Endothelial cell of umbilical vein (primary cell): ENCODE measurements at regions not wholly inside any gene's neighbourhood (a gene's known extent, or its start where the extent isn't known, plus 50 kb on each side); places are given as distances from the start of the nearest gene placed in this dataset.

Experiments used
- BruUV-seq: library from RNA; stranded (reverse); fragments of 400-500 nt; replicated peaks from 2 replicates; lab custom pipeline; 2021; lab: Mats Ljungman, UMichigan
- CTCF ChIA-PET: fragments of 300-600, 350-600 bp; sonication (Branson Sonifier 250); formaldehyde crosslinking; loops from one replicate; lab custom pipeline; 2021; ENCODE audit warnings: antibody characterized with exemption, inconsistent platforms; lab: Charles Lee
- POLR2A ChIA-PET: fragments of 300-600, 350-600 bp; sonication (Branson Sonifier 250); formaldehyde crosslinking; loops from one replicate; lab custom pipeline; 2021; ENCODE audit warnings: antibody characterized with exemption, inconsistent platforms; lab: Charles Lee
- DNase-seq: peaks from one replicate; pipeline ENCODE4 v3.0.0-alpha.2; 2011; ENCODE audit warnings: low read depth, low spot score
- FAIRE-seq: peaks from 2 replicates; lab custom pipeline; 2011; peaks lifted over from hg19 to GRCh38; lab: Jason Lieb, UNC
- H2AFZ ChIP-seq: 2 replicates; pipeline ENCODE4 v1.6.0; 2012; ENCODE audit warnings: low read depth, low read length, control low read depth, inconsistent platforms
- H3K27ac ChIP-seq: 2 replicates; pipeline ENCODE4 v1.5.1; 2011; ENCODE audit warnings: low read depth, mild to moderate bottlenecking, control low read depth, low read length, moderate library complexity; ENCODE audit not compliant: insufficient read depth
- H3K27me3 ChIP-seq, 2 experiments: 2 replicates each; pipeline versions ENCODE4 v1.6.0 to v1.6.1; 2011; ENCODE audit warnings: low read length in 2 of 2, mixed read lengths in 1 of 2; ENCODE audit not compliant: control insufficient read depth in 2 of 2, insufficient read depth in 2 of 2
- H3K36me3 ChIP-seq, 2 experiments: 2 replicates in 1 of 2; 3 replicates in 1 of 2; pipeline ENCODE4 v1.5.1; 2011; ENCODE audit warnings: low read length in 2 of 2, mild to moderate bottlenecking in 1 of 2, moderate library complexity in 1 of 2; ENCODE audit not compliant: control insufficient read depth in 2 of 2, insufficient read depth in 2 of 2; ENCODE audit errors: extremely low read depth in 1 of 2
- H3K4me1 ChIP-seq: 3 replicates; pipeline ENCODE4 v1.5.1; 2011; ENCODE audit warnings: mild to moderate bottlenecking, low read length; ENCODE audit not compliant: control insufficient read depth, insufficient read depth; ENCODE audit errors: extremely low read depth
- H3K4me2 ChIP-seq: 2 replicates; pipeline ENCODE4 v1.6.1; 2011; ENCODE audit warnings: low read length, control low read depth, mixed read lengths; ENCODE audit not compliant: insufficient read depth
- H3K4me3 ChIP-seq, 3 experiments: fragments of 200-600 bp in 1 of 3; sonication (generic), shearing (Covaris generic) in 1 of 3; replicated peaks in 1 of 3; 2 replicates each; pipeline ENCODE4 v1.5.1; 2011 to 2016; ENCODE audit warnings: control low read depth in 3 of 3, low read length in 3 of 3, mild to moderate bottlenecking in 2 of 3, inconsistent platforms in 1 of 3, low read depth in 1 of 3, moderate library complexity in 1 of 3; ENCODE audit not compliant: insufficient read depth in 1 of 3
- H3K79me2 ChIP-seq: 2 replicates; pipeline ENCODE4 v1.6.0; 2012; ENCODE audit warnings: low read length, inconsistent platforms; ENCODE audit not compliant: control insufficient read depth, insufficient read depth
- H3K9ac ChIP-seq: replicated peaks from 2 replicates; pipeline ENCODE3; 2011; ENCODE audit warnings: low read length, control low read depth; ENCODE audit not compliant: insufficient read depth; ENCODE audit errors: extremely low read depth
- H3K9me1 ChIP-seq: replicated peaks from 3 replicates; pipeline ENCODE4 v1.6.0; 2011; ENCODE audit warnings: mild to moderate bottlenecking, low read length; ENCODE audit not compliant: control insufficient read depth, insufficient read depth; ENCODE audit errors: extremely low read depth
- H3K9me3 ChIP-seq: replicated peaks from 2 replicates; pipeline ENCODE4 v1.5.1; 2012; ENCODE audit warnings: low read length, inconsistent platforms; ENCODE audit not compliant: control insufficient read depth, insufficient read depth
- H4K20me1 ChIP-seq: replicated peaks from 2 replicates; pipeline ENCODE3; 2011; ENCODE audit warnings: mild to moderate bottlenecking, low read length; ENCODE audit not compliant: control insufficient read depth, insufficient read depth; ENCODE audit errors: extremely low read depth
- EZH2 ChIP-seq: IDR thresholded peaks from 2 replicates; pipeline ENCODE4 v1.6.1; 2012; ENCODE audit warnings: borderline replicate concordance, low read depth, mild to moderate bottlenecking, moderate library complexity, low read length, inconsistent platforms; ENCODE audit not compliant: severe bottlenecking
- FOS ChIP-seq: IDR thresholded peaks from 2 replicates; pipeline ENCODE4 v1.6.1; 2011; ENCODE audit warnings: mild to moderate bottlenecking, low read length, moderate library complexity, borderline replicate concordance; ENCODE audit not compliant: insufficient read depth
- GATA2 ChIP-seq: IDR thresholded peaks from 2 replicates; pipeline ENCODE4 v1.7.0; 2011; ENCODE audit warnings: low read depth, mild to moderate bottlenecking, moderate library complexity, mixed read lengths, low read length; ENCODE audit not compliant: insufficient read length, insufficient read depth
- JUN ChIP-seq: IDR thresholded peaks from 2 replicates; pipeline ENCODE4 v1.6.1; 2011; ENCODE audit warnings: borderline replicate concordance, low read depth; ENCODE audit not compliant: insufficient read length, insufficient read depth
- MAX ChIP-seq: IDR thresholded peaks from 2 replicates; pipeline ENCODE4 v1.6.1; 2011; ENCODE audit not compliant: insufficient read depth, insufficient read length
- MYC ChIP-seq: IDR thresholded peaks from one replicate; pipeline ENCODE4 v1.6.1; 2011; ENCODE audit warnings: mild to moderate bottlenecking, low read depth, low read length
- POLR2A ChIP-seq: IDR thresholded peaks from 2 replicates; pipeline ENCODE4 v1.6.1; 2012; ENCODE audit warnings: low read depth, mild to moderate bottlenecking, control low read depth, low read length
- POLR2AphosphoS5 ChIP-seq: IDR thresholded peaks from 2 replicates; pipeline ENCODE4 v1.6.1; 2012; ENCODE audit warnings: low read depth, mild to moderate bottlenecking, control low read depth, low read length, moderate library complexity; ENCODE audit not compliant: insufficient read depth
- dilution Hi-C: fragments of 300-500 bp; cut with MboI; formaldehyde crosslinking; loops from one replicate; pipeline ENCODE4 v1.15.0; 2019; ENCODE audit warnings: low sequenced_read_pairs; ENCODE audit not compliant: extremely low pct_ligation_motif_present
- intact Hi-C: fragments of 100-400 bp; cut with micrococcal nuclease; formaldehyde crosslinking; loops from one replicate; pipeline ENCODE4 v1.10.0; 2022
- TF ChIP-seq, protein P1 (sequence below), 2 donors: IDR thresholded peaks; 1 replicate in 1 of 2; 2 replicates in 1 of 2; pipeline ENCODE4 v1.5.1; 2011; ENCODE audit warnings: low read length in 2 of 2, mild to moderate bottlenecking in 2 of 2, moderate library complexity in 2 of 2, control low read depth in 1 of 2, inconsistent platforms in 1 of 2, low read depth in 1 of 2; ENCODE audit not compliant: insufficient read depth in 1 of 2; ENCODE audit errors: extremely low read depth in 1 of 2

DNA sequence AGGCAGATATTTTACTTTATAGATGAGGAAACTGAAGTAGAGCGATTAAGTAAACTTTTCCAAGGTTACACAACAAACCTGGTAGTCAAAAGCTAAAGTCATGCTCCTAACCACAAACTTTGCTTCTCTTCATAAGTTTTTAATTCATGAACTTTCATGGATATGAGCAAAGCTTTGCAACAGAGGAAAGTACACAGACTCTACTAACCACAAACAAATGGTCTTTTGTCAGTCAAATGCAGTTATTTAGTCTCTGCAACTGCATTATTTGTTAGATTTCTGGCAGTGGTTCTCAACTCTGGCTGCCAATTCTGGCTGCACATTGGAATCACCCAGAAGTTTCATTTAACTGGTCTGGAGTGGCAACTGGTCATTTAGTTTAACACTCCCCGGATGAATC is 140.6 kb upstream of the TMEM168 start:
- H3K36me3 ChIP-seq: no peaks in the 10 kb centered on the region
- no peaks in the 10 kb centered on the region for H3K9me1 ChIP-seq
- ChIA-PET CTCF (no interaction called here), POLR2A (interaction anchor here (0.7 kb wide), 1 partner anchor 25 kb away, joined by 4 read pairs; no protein-coding TSS in a partner anchor)
- no peaks in the 10 kb centered on the region for H3K27me3 ChIP-seq
- no peak overlapping the region for H3K27ac ChIP-seq
- no peak overlapping the region for H2AFZ ChIP-seq
- H3K4me3 ChIP-seq: no peak overlapping the region
- BruUV-seq: no TSS peak
- H3K4me1 ChIP-seq: no peaks in the 10 kb centered on the region
- H3K4me2 ChIP-seq: no peak overlapping the region
- dilution Hi-C loops (no loop called here), intact Hi-C loops (no loop called here)
- no peak for FAIRE-seq
- H4K20me1 ChIP-seq: peaks cover 3% of the 10 kb centered on the region
- TF ChIP-seq GATA2 (no peak), MYC (no peak), EZH2 (no peak)
- H3K9ac ChIP-seq: no peak overlapping the region
- no peaks in the 10 kb centered on the region for H3K79me2 ChIP-seq
- no peak for DNase-seq
- H3K9me3 ChIP-seq: no peaks in the 10 kb centered on the region

GRCh38 chr7:112929421-112929820 is 139.2 kb upstream of the TMEM168 start:
- Histone ChIP-seq H3K4me1 (no peaks in the 10 kb centered on the region), H3K4me3 (no peak overlapping the region), H4K20me1 (peaks cover 3% of the 10 kb centered on the region), H2AFZ (no peak overlapping the region), H3K36me3 (no peaks in the 10 kb centered on the region), H3K79me2 (no peaks in the 10 kb centered on the region), H3K27ac (no peak overlapping the region), H3K27me3 (no peaks in the 10 kb centered on the region), H3K9me3 (no peaks in the 10 kb centered on the region), H3K9me1 (no peaks in the 10 kb centered on the region), H3K4me2 (no peak overlapping the region), H3K9ac (no peak overlapping the region)
- intact Hi-C loops (no loop called here), dilution Hi-C loops (no loop called here)
- DNase-seq (no peak), FAIRE-seq (no peak)
- no TSS peak for BruUV-seq
- CTCF ChIA-PET: no interaction called here
- no peak for TF ChIP-seq JUN
- no peak for TF ChIP-seq EZH2
- TF ChIP-seq POLR2AphosphoS5: no peak
- no peak for TF ChIP-seq POLR2A
- TF ChIP-seq MYC: no peak
- TF ChIP-seq FOS: no peak
- no peak for TF ChIP-seq GATA2
- no peak for TF ChIP-seq MAX
- TF ChIP-seq, protein P1, sequence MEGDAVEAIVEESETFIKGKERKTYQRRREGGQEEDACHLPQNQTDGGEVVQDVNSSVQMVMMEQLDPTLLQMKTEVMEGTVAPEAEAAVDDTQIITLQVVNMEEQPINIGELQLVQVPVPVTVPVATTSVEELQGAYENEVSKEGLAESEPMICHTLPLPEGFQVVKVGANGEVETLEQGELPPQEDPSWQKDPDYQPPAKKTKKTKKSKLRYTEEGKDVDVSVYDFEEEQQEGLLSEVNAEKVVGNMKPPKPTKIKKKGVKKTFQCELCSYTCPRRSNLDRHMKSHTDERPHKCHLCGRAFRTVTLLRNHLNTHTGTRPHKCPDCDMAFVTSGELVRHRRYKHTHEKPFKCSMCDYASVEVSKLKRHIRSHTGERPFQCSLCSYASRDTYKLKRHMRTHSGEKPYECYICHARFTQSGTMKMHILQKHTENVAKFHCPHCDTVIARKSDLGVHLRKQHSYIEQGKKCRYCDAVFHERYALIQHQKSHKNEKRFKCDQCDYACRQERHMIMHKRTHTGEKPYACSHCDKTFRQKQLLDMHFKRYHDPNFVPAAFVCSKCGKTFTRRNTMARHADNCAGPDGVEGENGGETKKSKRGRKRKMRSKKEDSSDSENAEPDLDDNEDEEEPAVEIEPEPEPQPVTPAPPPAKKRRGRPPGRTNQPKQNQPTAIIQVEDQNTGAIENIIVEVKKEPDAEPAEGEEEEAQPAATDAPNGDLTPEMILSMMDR (IDR thresholded peaks at IDR 0.05; ENCODE audit: extremely low read depth in 1 of 2, insufficient read depth in 1 of 2, low read depth in 1 of 2, low read length in 2 of 2): no peak
- POLR2A ChIA-PET: no interaction called here
